Astrocyte of the spinal cord (primary cell): ENCODE measurements at regions not wholly inside any gene's neighbourhood (a gene's known extent, or its start where the extent isn't known, plus 50 kb on each side); places are given as distances from the start of the nearest gene placed in this dataset.

ENCODE experiments used
- DNase-seq: peaks from one replicate; pipeline ENCODE4 v3.0.0; 2011; ENCODE audit warnings: low read depth, low spot score
- H3K4me3 ChIP-seq: 2 replicates; pipeline ENCODE4 v1.5.1; 2011; ENCODE audit warnings: low read depth, mild to moderate bottlenecking, low read length, moderate library complexity
- in situ Hi-C: cut with HindIII; loops from 2 replicates; pipeline ENCODE4 v1.10.0; 2017; ENCODE audit warnings: low sequenced_read_pairs
- TF ChIP-seq, protein P1 (sequence below): IDR thresholded peaks from 2 replicates; pipeline ENCODE4 v1.5.1; 2012; ENCODE audit warnings: low read depth, mild to moderate bottlenecking, low read length, inconsistent platforms

DNA sequence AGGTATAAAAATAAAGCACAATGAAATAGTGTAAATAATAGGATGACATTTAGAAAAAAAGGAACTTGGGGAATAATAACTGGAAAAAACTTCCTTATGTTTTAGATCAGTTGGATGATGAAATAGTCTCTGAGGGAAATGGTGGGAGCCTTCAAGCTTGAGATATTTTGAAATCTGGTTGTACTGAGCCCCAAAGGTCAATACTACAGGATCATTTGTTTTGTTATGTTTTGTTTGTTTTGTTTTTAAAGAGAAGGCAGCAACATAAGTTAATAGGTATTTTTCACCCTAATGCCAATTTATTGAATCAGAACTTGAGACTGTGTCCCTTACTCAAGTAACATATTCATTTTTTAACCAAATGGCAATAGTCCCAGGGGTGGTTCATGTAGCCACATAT is 393.1 kb downstream of the ETS1 start:
- TF ChIP-seq, protein P1, sequence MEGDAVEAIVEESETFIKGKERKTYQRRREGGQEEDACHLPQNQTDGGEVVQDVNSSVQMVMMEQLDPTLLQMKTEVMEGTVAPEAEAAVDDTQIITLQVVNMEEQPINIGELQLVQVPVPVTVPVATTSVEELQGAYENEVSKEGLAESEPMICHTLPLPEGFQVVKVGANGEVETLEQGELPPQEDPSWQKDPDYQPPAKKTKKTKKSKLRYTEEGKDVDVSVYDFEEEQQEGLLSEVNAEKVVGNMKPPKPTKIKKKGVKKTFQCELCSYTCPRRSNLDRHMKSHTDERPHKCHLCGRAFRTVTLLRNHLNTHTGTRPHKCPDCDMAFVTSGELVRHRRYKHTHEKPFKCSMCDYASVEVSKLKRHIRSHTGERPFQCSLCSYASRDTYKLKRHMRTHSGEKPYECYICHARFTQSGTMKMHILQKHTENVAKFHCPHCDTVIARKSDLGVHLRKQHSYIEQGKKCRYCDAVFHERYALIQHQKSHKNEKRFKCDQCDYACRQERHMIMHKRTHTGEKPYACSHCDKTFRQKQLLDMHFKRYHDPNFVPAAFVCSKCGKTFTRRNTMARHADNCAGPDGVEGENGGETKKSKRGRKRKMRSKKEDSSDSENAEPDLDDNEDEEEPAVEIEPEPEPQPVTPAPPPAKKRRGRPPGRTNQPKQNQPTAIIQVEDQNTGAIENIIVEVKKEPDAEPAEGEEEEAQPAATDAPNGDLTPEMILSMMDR, result no peak
- no peak for DNase-seq
- in situ Hi-C loops, result no loop called here
- H3K4me3 ChIP-seq, result no peak overlapping the region

DNA sequence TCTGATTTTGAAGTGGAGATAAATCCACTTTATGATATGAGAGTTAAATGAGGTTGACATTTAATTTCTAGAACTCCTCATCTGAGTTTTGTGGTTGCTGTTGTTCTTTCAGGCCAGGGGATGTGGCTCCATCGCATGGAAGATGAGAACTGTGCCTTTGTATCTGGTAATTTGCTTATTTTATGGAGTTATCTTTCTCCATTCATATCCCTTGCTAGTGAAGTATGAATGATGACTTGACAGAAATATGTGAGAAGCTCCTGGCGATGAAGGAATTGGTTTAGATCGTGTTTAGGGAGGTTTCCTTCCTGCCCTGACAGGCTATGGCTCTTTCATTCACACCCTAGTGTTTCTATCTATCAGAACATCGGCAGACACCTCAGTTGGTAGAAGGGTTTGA is 393.7 kb downstream of the ETS1 start:
- no peak overlapping the region for H3K4me3 ChIP-seq
- no peak for DNase-seq
- in situ Hi-C loops, result no loop called here
- TF ChIP-seq, protein P1, result no peak

DNA sequence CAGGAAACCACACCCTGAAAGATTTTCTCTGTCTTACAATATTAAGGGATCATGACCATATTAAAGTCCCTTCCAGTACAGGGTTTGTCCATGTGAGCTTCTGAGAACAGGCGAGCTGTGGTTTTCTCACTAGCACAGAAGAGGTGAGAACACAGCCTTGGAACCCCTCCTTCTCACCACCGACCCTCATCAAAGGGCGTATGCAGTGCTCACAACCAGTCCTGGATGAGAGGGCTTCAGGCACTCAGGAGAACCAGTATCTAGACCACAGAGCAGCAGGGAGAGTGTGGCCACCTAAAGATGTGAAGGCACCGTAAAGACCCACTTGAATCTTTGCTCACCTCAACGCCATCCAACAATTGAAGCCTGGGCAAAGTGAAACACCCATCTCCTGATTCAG is 397.0 kb downstream of the ETS1 start:
- no peak for DNase-seq
- TF ChIP-seq, protein P1, result no peak
- H3K4me3 ChIP-seq, result no peak overlapping the region
- in situ Hi-C loops, result no loop called here

DNA sequence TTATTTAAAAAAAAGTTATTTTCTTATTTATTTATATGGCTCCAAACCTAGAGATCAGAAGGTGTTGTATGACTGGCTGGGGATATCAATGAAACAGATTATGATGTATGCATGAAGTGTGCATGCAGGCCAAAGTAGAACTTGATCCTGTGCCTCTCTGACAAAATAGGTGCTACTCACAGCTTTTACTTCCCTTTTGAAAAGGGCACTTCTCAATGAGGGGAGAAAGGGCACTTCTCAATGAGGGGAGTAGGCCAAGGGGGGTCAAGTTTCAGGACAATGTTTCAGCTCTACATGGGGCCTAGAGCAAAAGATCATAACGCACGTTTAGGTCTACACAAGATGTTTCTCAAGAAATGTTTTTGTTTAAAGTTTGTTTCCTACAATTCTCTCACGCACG is 397.5 kb downstream of the ETS1 start:
- H3K4me3 ChIP-seq, result no peak overlapping the region
- no peak for DNase-seq
- in situ Hi-C loops, result no loop called here
- TF ChIP-seq, protein P1, result no peak

DNA sequence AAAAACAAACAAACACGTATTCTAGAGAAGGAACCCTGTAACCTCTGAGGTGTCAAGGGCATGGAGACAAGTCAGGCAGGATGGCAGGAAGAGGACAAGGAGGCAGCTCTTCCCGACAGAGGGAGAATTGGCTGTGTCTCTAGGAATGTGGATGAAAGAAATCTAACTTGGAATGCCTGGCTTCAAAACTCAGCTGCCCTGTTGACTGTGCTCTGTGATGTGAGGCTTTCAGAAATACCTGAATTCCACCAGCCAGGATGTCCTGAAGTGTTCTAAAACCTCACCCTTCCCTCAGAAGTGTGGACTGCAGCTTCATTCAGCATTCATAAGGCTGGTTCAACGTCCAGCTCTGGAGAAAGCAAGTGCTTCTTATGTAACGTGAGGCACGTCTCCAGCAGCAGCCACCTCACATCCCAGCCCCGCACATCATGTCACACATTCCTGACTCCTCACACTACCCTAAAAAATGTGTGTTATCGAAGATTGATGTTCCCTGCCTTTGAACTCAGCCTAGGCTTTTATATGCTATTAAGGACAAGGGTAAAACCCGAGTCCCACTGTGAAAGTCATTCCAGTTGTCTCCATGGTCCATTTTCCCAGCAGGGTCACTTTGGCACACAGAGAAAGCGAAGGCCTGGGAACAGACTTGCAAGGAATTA is 398.9 kb downstream of the ETS1 start:
- no peak for DNase-seq
- TF ChIP-seq, protein P1, result no peak
- no peak overlapping the region for H3K4me3 ChIP-seq
- in situ Hi-C loops, result no loop called here

DNA sequence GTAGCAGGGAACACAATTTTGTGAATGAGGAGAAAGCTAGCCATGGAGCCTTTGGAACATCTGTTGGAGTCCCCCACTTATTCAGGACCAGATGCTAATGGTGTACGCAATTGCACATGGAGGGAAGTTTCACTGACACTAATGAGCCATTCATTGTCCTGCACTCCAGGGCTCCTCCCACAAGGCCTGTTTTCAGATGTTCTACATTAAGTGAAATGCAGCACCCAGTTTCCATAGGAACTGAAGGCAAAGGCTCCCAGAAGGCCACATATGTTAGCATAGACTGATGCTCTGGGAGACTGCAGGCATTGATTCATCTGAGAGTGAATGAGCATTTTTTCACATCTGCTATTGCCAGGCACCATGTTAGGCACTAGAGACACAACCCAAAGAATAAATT is 399.5 kb downstream of the ETS1 start:
- no peak overlapping the region for H3K4me3 ChIP-seq
- DNase-seq, result no peak
- TF ChIP-seq, protein P1, result no peak
- in situ Hi-C loops, result no loop called here
